Spleen (tissue), 7 donors: ENCODE measurements at regions not wholly inside any gene's neighbourhood (a gene's known extent, or its start where the extent isn't known, plus 50 kb on each side); places are given as distances from the start of the nearest gene placed in this dataset.

ENCODE experiments used
- CTCF ChIP-seq, 11 experiments: fragments of 200-600 bp in 7 of 11; fragments of 450-650 bp in 4 of 11; sonication (generic) in 4 of 11; IDR thresholded peaks in 8 of 11; conservative IDR thresholded peaks in 3 of 11; 1 replicate in 7 of 11; 2 replicates in 4 of 11; pipeline versions ENCODE4 v1.4.0 to v1.8.0; 2016 to 2021; ENCODE audit warnings: antibody characterized with exemption in 11 of 11, inconsistent platforms in 4 of 11, mild to moderate bottlenecking in 1 of 11
- POLR2A ChIP-seq, 3 donors: fragments of 450-650 bp; IDR thresholded peaks; one replicate each; pipeline ENCODE4 v1.5.1; 2017; ENCODE audit warnings: antibody characterized with exemption in 3 of 3, mild to moderate bottlenecking in 1 of 3
- POLR2AphosphoS5 ChIP-seq, 3 donors: sonication (generic); formaldehyde crosslinking; IDR thresholded peaks; one replicate each; pipeline ENCODE4 v1.5.1; 2017; ENCODE audit warnings: antibody characterized with exemption in 3 of 3
- donor health status: DM: no; HTN: no; CAD: no; lungs with moderate emphysema.
- donor health status: DM: no; HTN: no; CAD: no.
- donor health status: DM: no; HTN: no; CAD: no.

- no peak for TF ChIP-seq CTCF (IDR thresholded peaks at IDR 0.05 in 8 of 11, conservative IDR thresholded peaks at IDR 0.05 in 3 of 11)
- TF ChIP-seq POLR2AphosphoS5 (IDR thresholded peaks at IDR 0.05) = no peak
- TF ChIP-seq POLR2A (IDR thresholded peaks at IDR 0.05) = no peak
These were observed 103.9 kb upstream of the GULP1 start for GRCh38 chr2:188187726-188188125.
